H1 (cell line): ENCODE measurements at regions not wholly inside any gene's neighbourhood (a gene's known extent, or its start where the extent isn't known, plus 50 kb on each side); places are given as distances from the start of the nearest gene placed in this dataset.

Source experiments
- CTCF ChIA-PET: fragments of 300-600 bp; sonication (Branson Sonifier 250); formaldehyde crosslinking; loops from one replicate; lab custom pipeline; 2021; ENCODE audit not compliant: partially characterized antibody; lab: Charles Lee
- POLR2A ChIA-PET: fragments of 300-600 bp; sonication (Branson Sonifier 250); formaldehyde crosslinking; loops from one replicate; lab custom pipeline; 2021; ENCODE audit warnings: inconsistent platforms; ENCODE audit not compliant: partially characterized antibody; lab: Charles Lee
- DNase-seq, 2 experiments: peaks; one replicate each; pipeline versions ENCODE4 v3.0.0 to v3.0.0-alpha.2; 2010 to 2022; ENCODE audit warnings: low spot score in 2 of 2, low read depth in 1 of 2, mixed read lengths in 1 of 2
- FAIRE-seq: peaks from 2 replicates; lab custom pipeline; 2011; peaks lifted over from hg19 to GRCh38; lab: Jason Lieb, UNC
- H2AFZ ChIP-seq: 2 replicates; pipeline ENCODE4 v1.8.1; 2012; ENCODE audit warnings: low read length, inconsistent platforms
- H2AK5ac ChIP-seq: 2 replicates; pipeline ENCODE4 v1.6.1; 2013; ENCODE audit warnings: low read depth, low read length
- H2BK120ac ChIP-seq: replicated peaks from 2 replicates; pipeline ENCODE3; 2013; ENCODE audit warnings: low read depth, low read length, inconsistent platforms
- H2BK12ac ChIP-seq: 2 replicates; pipeline ENCODE4 v1.6.1; 2013; ENCODE audit warnings: low read depth, low read length
- H2BK15ac ChIP-seq: 2 replicates; pipeline ENCODE4 v1.6.1; 2013; ENCODE audit warnings: low read length
- H2BK20ac ChIP-seq: 2 replicates; pipeline ENCODE4 v1.6.1; 2013; ENCODE audit warnings: low read length
- H2BK5ac ChIP-seq: 2 replicates; pipeline ENCODE4 v1.6.1; 2013; ENCODE audit warnings: low read depth, low read length
- H3K14ac ChIP-seq: 2 replicates; pipeline ENCODE4 v1.6.1; 2013; ENCODE audit warnings: inconsistent platforms; ENCODE audit not compliant: insufficient read length
- H3K18ac ChIP-seq: 2 replicates; pipeline ENCODE4 v1.6.1; 2013; ENCODE audit warnings: low read length; ENCODE audit errors: extremely low read depth
- H3K23ac ChIP-seq: 2 replicates; pipeline ENCODE4 v1.6.1; 2013; ENCODE audit warnings: inconsistent platforms; ENCODE audit not compliant: insufficient read length
- H3K23me2 ChIP-seq: 2 replicates; pipeline ENCODE4 v1.6.1; 2013; ENCODE audit warnings: low read depth, low read length
- H3K27ac ChIP-seq: 2 replicates; pipeline ENCODE4 v1.6.1; 2011; ENCODE audit warnings: low read depth, low read length, inconsistent platforms
- H3K27me3 ChIP-seq, 4 experiments: replicated peaks in 1 of 4; 1 replicate in 1 of 4; 2 replicates in 3 of 4; pipeline versions ENCODE4 v1.6.1 to v1.8.1; 2011 to 2013; ENCODE audit warnings: low read length in 3 of 4, mild to moderate bottlenecking in 3 of 4, inconsistent platforms in 2 of 4, mixed read lengths in 2 of 4, moderate library complexity in 1 of 4; ENCODE audit not compliant: control insufficient read depth in 3 of 4, insufficient read depth in 3 of 4; ENCODE audit errors: extremely low read depth in 1 of 4
- H3K36me3 ChIP-seq, 4 experiments: 2 replicates each; pipeline versions ENCODE4 v1.6.1 to v1.8.1; 2011 to 2013; ENCODE audit warnings: mild to moderate bottlenecking in 4 of 4, low read length in 3 of 4, moderate library complexity in 2 of 4, control low read depth in 1 of 4, inconsistent platforms in 1 of 4; ENCODE audit not compliant: insufficient read depth in 4 of 4, control insufficient read depth in 2 of 4
- H3K4ac ChIP-seq: replicated peaks from 2 replicates; pipeline ENCODE3; 2013; ENCODE audit warnings: low read length, low read depth, mixed read lengths, inconsistent platforms; ENCODE audit not compliant: insufficient read length
- H3K4me1 ChIP-seq, 4 experiments: replicated peaks in 1 of 4; 1 replicate in 1 of 4; 2 replicates in 3 of 4; pipeline versions ENCODE4 v1.6.1 to v1.8.1; 2011 to 2013; ENCODE audit warnings: low read length in 3 of 4, inconsistent platforms in 2 of 4, mixed read lengths in 1 of 4; ENCODE audit not compliant: insufficient read depth in 4 of 4, control insufficient read depth in 3 of 4
- H3K4me2 ChIP-seq, 2 experiments: 2 replicates each; pipeline versions ENCODE4 v1.6.1 to v1.8.1; 2011 to 2013; ENCODE audit warnings: low read depth in 2 of 2, low read length in 2 of 2, control low read depth in 1 of 2, inconsistent platforms in 1 of 2, mild to moderate bottlenecking in 1 of 2; ENCODE audit not compliant: insufficient read depth in 1 of 2
- H3K4me3 ChIP-seq, 4 experiments: fragments of 200-600, 300-600 bp in 1 of 4; sonication (generic), shearing (Covaris generic), sonication (Bioruptor Twin) in 1 of 4; 2 replicates each; pipeline versions ENCODE4 v1.5.1 to v1.8.1; 2011 to 2016; ENCODE audit warnings: low read length in 4 of 4, low read depth in 3 of 4, control low read depth in 2 of 4, inconsistent platforms in 2 of 4, mild to moderate bottlenecking in 2 of 4, mixed read lengths in 1 of 4, moderate library complexity in 1 of 4; ENCODE audit not compliant: insufficient read depth in 2 of 4; ENCODE audit errors: extremely low read depth in 1 of 4
- H3K56ac ChIP-seq: replicated peaks from 2 replicates; pipeline ENCODE3; 2013; ENCODE audit warnings: low read depth, mild to moderate bottlenecking, mixed read lengths, low read length, inconsistent platforms; ENCODE audit not compliant: insufficient read length
- H3K79me1 ChIP-seq: 2 replicates; pipeline ENCODE4 v1.6.1; 2013; ENCODE audit warnings: low read depth, low read length, control low read depth
- H3K79me2 ChIP-seq, 2 experiments: 2 replicates each; pipeline versions ENCODE4 v1.6.1 to v1.8.1; 2012 to 2013; ENCODE audit warnings: low read length in 2 of 2, mild to moderate bottlenecking in 2 of 2, inconsistent platforms in 1 of 2; ENCODE audit not compliant: insufficient read depth in 2 of 2, control insufficient read depth in 1 of 2
- H3K9ac ChIP-seq, 4 experiments: replicated peaks in 1 of 4; 1 replicate in 1 of 4; 2 replicates in 3 of 4; pipeline versions ENCODE4 v1.6.1 to v1.8.1; 2011 to 2013; ENCODE audit warnings: low read depth in 3 of 4, low read length in 3 of 4, control low read depth in 2 of 4, mild to moderate bottlenecking in 2 of 4, moderate library complexity in 2 of 4, inconsistent platforms in 1 of 4; ENCODE audit errors: extremely low read depth in 1 of 4
- H3K9me3 ChIP-seq, 2 experiments: 2 replicates each; pipeline versions ENCODE4 v1.6.1 to v1.8.1; 2012 to 2013; ENCODE audit warnings: mild to moderate bottlenecking in 2 of 2, moderate library complexity in 2 of 2, control low read depth in 1 of 2, inconsistent platforms in 1 of 2, low read depth in 1 of 2, low read length in 1 of 2, mixed read lengths in 1 of 2; ENCODE audit not compliant: insufficient read depth in 2 of 2
- H4K20me1 ChIP-seq, 2 experiments: replicated peaks in 1 of 2; 2 replicates each; pipeline versions ENCODE3 to v1.8.1; 2011 to 2013; ENCODE audit warnings: inconsistent platforms in 2 of 2, low read length in 2 of 2, mild to moderate bottlenecking in 1 of 2; ENCODE audit not compliant: insufficient read depth in 2 of 2, control insufficient read depth in 1 of 2
- H4K5ac ChIP-seq: 2 replicates; pipeline ENCODE4 v1.6.1; 2013; ENCODE audit warnings: low read length, low read depth, mixed read lengths, inconsistent platforms; ENCODE audit not compliant: insufficient read length
- H4K8ac ChIP-seq: 2 replicates; pipeline ENCODE4 v1.8.0; 2013; ENCODE audit warnings: mild to moderate bottlenecking, moderate library complexity, low read length, inconsistent platforms; ENCODE audit not compliant: insufficient read depth; ENCODE audit errors: extremely low read depth
- H4K91ac ChIP-seq: replicated peaks from 2 replicates; pipeline ENCODE3; 2013; ENCODE audit warnings: low read length, mixed read lengths, inconsistent platforms; ENCODE audit not compliant: insufficient read length
- SP4 ChIP-seq: IDR thresholded peaks from 2 replicates; pipeline ENCODE4 v1.6.1; 2012; ENCODE audit warnings: low read length, inconsistent platforms
- TEAD4 ChIP-seq: IDR thresholded peaks from 2 replicates; pipeline ENCODE4 v1.6.1; 2012; ENCODE audit warnings: low read depth, low read length, inconsistent platforms, mixed read lengths
- USF2 ChIP-seq: IDR thresholded peaks from 2 replicates; pipeline ENCODE4 v1.6.1; 2011; ENCODE audit warnings: low read length, improper control_type of control experiment
- WGBS, 2 experiments: shearing (Covaris generic) in 1 of 2; methylation state at CpG; one replicate each; pipeline versions ENCODE4 v1.1.6 to v1.1.7; 2013 to 2015; ENCODE audit warnings: low lambda C conversion rate in 2 of 2, mixed read lengths in 2 of 2, inconsistent platforms in 1 of 2, low coverage in 1 of 2, missing lambda C conversion rate in 1 of 2; ENCODE audit not compliant: insufficient replicate concordance in 2 of 2, insufficient coverage in 1 of 2, insufficient read length in 1 of 2; ENCODE audit errors: extremely low coverage in 1 of 2, missing lambda C conversion rate in 1 of 2; 5-methylcytosine and 5-hydroxymethylcytosine counted together

GRCh38 chr14:98223106-98223505 lies 1048.9 kb downstream of the BCL11B start:
- H3K56ac ChIP-seq: no peak overlapping the region
- H2BK120ac ChIP-seq: no peak overlapping the region
- H2BK12ac ChIP-seq: no peak overlapping the region
- 90% methylated on average over 6 of the region's 6 CpGs; no CpG with 5 or more reads in 1 of the 2 experiments for WGBS, 2 experiments
- H3K79me2 ChIP-seq: no peaks in the 10 kb centered on the region
- CTCF ChIA-PET: interaction anchor here (1.0 kb wide), 1 partner anchor 259 kb away, joined by 3 read pairs; no protein-coding TSS in a partner anchor
- H4K5ac ChIP-seq: no peak overlapping the region
- H3K9ac ChIP-seq: no peak overlapping the region
- H4K8ac ChIP-seq: no peak overlapping the region
- no peak overlapping the region for H3K18ac ChIP-seq
- H3K36me3 ChIP-seq: no peaks in the 10 kb centered on the region
- no peak overlapping the region for H2BK15ac ChIP-seq
- H3K27ac ChIP-seq: no peak overlapping the region
- no peak overlapping the region for H3K23ac ChIP-seq
- no peak overlapping the region for H3K4me2 ChIP-seq
- H3K4me1 ChIP-seq: no peaks in the 10 kb centered on the region
- no peaks in the 10 kb centered on the region for H4K20me1 ChIP-seq
- H2AFZ ChIP-seq: no peak overlapping the region
- no peak overlapping the region for H3K4me3 ChIP-seq
- no peak overlapping the region for H3K4ac ChIP-seq
- H3K79me1 ChIP-seq: no peaks in the 10 kb centered on the region
- H3K27me3 ChIP-seq: no peaks in the 10 kb centered on the region
- H2AK5ac ChIP-seq: no peak overlapping the region
- H2BK5ac ChIP-seq: no peak overlapping the region
- H2BK20ac ChIP-seq: no peak overlapping the region
- no peak overlapping the region for H3K14ac ChIP-seq
- POLR2A ChIA-PET: no interaction called here
- H3K9me3 ChIP-seq: no peaks in the 10 kb centered on the region
- DNase-seq: no peak
- FAIRE-seq: no peak
- H4K91ac ChIP-seq: no peak overlapping the region
- no peaks in the 10 kb centered on the region for H3K23me2 ChIP-seq
- no peak for TF ChIP-seq TEAD4
- no peak for TF ChIP-seq USF2
- TF ChIP-seq SP4: no peak
